Activated naive CD4-positive, alpha-beta T cell treated with anti-CD3 and anti-CD28 coated beads for 36 hours (primary cell): ENCODE measurements at regions not wholly inside any gene's neighbourhood (a gene's known extent, or its start where the extent isn't known, plus 50 kb on each side); places are given as distances from the start of the nearest gene placed in this dataset.

Experiments
- CTCF ChIA-PET: fragments of 350-600 bp; sonication (Branson Sonifier 250); formaldehyde crosslinking; loops from one replicate; lab custom pipeline; 2021; ENCODE audit warnings: antibody characterized with exemption; lab: Charles Lee
- DNase-seq: peaks from one replicate; pipeline ENCODE4 v3.0.0-alpha.2; 2020
- H3K27ac Mint-ChIP-seq: one replicate; pipeline ENCODE4 v1.8.0; 2021; ENCODE audit warnings: mild to moderate bottlenecking, mixed read lengths
- H3K27me3 Mint-ChIP-seq: one replicate; pipeline ENCODE4 v1.8.0; 2021; ENCODE audit warnings: low read depth, mixed read lengths
- H3K36me3 Mint-ChIP-seq: one replicate; pipeline ENCODE4 v1.8.0; 2021; ENCODE audit warnings: low read depth, mixed read lengths
- H3K4me1 Mint-ChIP-seq: one replicate; pipeline ENCODE4 v1.8.0; 2021; ENCODE audit warnings: low read depth, mixed read lengths
- H3K4me3 Mint-ChIP-seq: one replicate; pipeline ENCODE4 v1.8.0; 2021; ENCODE audit warnings: mild to moderate bottlenecking, moderate library complexity, mixed read lengths
- H3K9me3 Mint-ChIP-seq: one replicate; pipeline ENCODE4 v1.8.0; 2021; ENCODE audit warnings: mixed read lengths
- intact Hi-C: fragments of 100-400 bp; cut with micrococcal nuclease; formaldehyde crosslinking; loops from one replicate; pipeline ENCODE4 v1.15.1; 2023

DNA sequence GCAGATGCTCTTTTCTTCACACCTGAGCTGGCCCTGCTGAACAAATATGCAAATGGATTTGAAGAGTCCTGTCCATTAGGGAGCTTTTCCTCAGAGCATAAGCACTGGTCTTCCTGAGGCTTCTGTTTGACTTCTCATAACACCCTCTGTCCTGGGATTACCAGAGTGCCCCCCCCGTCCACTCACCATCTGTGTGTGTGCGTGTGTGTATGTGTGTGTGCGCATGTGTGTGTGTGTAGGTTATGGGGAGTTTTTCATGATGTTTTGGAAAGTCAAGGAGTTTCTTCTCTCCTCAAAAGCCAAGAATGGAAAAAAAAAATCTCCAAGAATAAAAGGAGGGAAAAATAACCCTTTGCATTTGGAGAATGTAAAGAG lies 57.7 kb upstream of the COMTD1 start:
- CTCF ChIA-PET = interaction anchor here (0.6 to 0.7 kb wide), 2 partner anchors 58 to 1675 kb away, joined by 3 read pairs; partner anchors contain the start of gene COMTD1
- no peak overlapping the region for H3K4me3 Mint-ChIP-seq
- H3K27me3 Mint-ChIP-seq = peaks cover 7% of the 10 kb centered on the region
- no peak overlapping the region for H3K27ac Mint-ChIP-seq
- H3K9me3 Mint-ChIP-seq = peaks cover 5% of the 10 kb centered on the region
- H3K4me1 Mint-ChIP-seq = peaks cover 5% of the 10 kb centered on the region
- H3K36me3 Mint-ChIP-seq = no peaks in the 10 kb centered on the region
- DNase-seq = no peak
- intact Hi-C loops = loop anchor here (5.0 kb wide), 2 partner anchors 181 to 744 kb away; partner anchors contain the start of gene SAMD8

DNA sequence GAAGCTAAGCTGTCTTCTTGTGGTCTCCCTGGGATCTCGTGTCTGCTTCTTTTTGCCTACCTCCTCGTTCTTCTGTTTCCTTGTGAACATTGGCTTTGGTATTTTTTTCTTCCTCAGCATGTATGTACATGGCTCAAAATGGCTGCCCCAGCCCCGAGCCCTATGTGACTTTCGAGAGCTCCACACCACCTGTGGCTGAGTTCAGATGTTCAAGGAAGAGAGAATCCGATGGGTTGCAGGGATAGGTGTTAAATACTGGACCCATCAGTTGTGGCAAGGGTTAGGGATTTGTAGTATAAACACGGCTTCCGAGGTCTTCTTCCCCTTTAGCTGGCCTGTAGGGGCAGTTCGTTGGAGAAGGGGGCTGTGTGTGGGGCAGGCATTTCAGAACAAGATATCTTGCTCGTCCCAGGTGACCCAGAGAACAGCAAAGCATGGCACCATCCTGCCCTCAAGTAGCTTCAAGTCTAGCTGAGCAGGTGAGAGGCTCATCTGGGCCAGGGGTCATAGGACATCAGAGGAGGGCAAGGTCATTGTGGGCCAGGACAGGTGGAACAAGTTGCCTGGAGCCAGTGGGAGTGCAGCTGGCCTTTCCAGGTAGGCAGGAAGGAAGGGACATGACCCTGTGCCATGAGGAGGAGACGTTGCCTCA lies 57.2 kb upstream of the COMTD1 start:
- no peak overlapping the region for H3K27ac Mint-ChIP-seq
- no peaks in the 10 kb centered on the region for H3K36me3 Mint-ChIP-seq
- no peak overlapping the region for H3K4me3 Mint-ChIP-seq
- intact Hi-C loops = loop anchor here (5.0 kb wide), 2 partner anchors 181 to 744 kb away; partner anchors contain the start of gene SAMD8
- CTCF ChIA-PET = interaction anchor here (0.7 kb wide), 1 partner anchor 57 kb away, joined by 3 read pairs; the partner anchor contains the start of gene COMTD1
- peaks cover 5% of the 10 kb centered on the region for H3K4me1 Mint-ChIP-seq
- no peak for DNase-seq
- H3K9me3 Mint-ChIP-seq = peaks cover 5% of the 10 kb centered on the region
- peaks cover 7% of the 10 kb centered on the region for H3K27me3 Mint-ChIP-seq

DNA sequence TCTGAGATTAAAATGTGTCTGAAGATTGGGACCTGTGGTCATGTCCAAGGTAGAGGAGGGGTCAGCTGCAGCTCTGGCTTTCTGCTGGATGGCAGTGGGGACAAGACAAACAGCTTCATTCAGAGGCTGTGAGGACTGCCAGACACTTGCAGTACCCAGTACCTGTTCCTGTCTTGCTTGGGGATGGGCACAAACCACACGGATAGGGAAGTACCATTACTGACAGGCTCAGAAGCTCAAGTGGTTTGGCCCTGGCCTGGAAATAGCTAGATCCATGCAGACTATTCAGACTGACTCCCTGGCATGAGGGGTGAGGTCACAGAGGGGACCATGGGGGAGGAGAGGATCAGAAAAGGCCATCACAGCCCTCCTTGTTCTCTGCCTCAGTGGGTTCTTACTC lies 56.0 kb upstream of the COMTD1 start:
- no peak overlapping the region for H3K27ac Mint-ChIP-seq
- CTCF ChIA-PET = no interaction called here
- intact Hi-C loops = loop anchor here (5.0 kb wide), 2 partner anchors 180 to 745 kb away; partner anchors contain the start of gene SAMD8
- DNase-seq = no peak
- no peak overlapping the region for H3K4me3 Mint-ChIP-seq
- H3K36me3 Mint-ChIP-seq = no peaks in the 10 kb centered on the region
- H3K9me3 Mint-ChIP-seq = peaks cover 5% of the 10 kb centered on the region
- peaks cover 5% of the 10 kb centered on the region for H3K4me1 Mint-ChIP-seq
- H3K27me3 Mint-ChIP-seq = peaks cover 11% of the 10 kb centered on the region

DNA sequence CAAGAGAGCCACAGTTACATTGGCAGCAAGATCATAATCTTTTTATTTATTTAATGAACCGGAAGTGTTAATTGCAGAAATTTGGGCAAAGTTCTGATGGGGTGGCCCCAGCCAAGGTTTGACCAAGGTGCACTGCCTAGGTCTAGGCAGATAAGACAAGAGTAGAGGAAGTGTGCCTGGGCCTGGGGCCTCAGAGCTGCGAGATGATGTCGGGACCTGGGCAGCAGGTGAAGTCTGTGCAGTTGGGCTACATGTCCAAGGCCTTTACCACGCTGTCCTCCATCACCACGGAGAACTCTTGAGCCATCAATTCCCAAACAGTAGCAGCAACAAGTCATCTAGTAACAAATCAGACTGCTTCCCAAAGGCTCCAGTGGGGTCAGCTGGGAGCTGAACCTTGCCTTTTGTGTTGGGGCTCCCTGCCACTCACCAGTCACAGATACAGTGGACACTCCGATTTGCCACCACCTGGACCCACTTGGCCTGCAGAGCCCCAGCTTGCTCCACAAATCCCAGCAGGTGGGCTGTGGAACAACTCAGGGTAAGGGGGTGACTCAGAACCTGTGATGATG lies 52.5 kb upstream of the COMTD1 start:
- no peak overlapping the region for H3K27ac Mint-ChIP-seq
- H3K4me1 Mint-ChIP-seq = no peaks in the 10 kb centered on the region
- intact Hi-C loops = no loop called here
- no peak overlapping the region for H3K4me3 Mint-ChIP-seq
- DNase-seq = no peak
- CTCF ChIA-PET = no interaction called here
- H3K36me3 Mint-ChIP-seq = no peaks in the 10 kb centered on the region
- H3K9me3 Mint-ChIP-seq = peaks cover 5% of the 10 kb centered on the region
- peaks cover 14% of the 10 kb centered on the region for H3K27me3 Mint-ChIP-seq

DNA sequence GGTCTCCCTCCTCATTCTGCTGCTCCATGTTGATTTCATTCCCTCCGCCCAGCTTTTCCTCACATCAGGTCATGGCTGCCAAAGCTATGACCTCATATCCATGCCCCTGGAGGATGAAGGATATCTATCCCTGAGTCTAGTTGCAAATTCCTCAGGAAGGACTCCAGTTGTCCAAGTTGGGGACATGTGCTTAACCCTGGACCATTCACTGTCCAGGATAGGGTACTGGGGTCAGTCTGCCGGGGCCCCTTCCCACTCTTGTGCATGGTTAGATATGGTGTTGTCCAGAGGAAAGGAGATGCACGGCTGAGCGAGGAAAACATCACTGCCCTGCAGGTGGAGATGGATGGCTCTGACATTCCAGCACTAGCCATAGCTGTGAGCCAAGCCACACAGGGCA lies 51.9 kb upstream of the COMTD1 start:
- Mint-ChIP-seq H3K27ac (no peak overlapping the region), H3K9me3 (peaks cover 5% of the 10 kb centered on the region), H3K27me3 (peaks cover 18% of the 10 kb centered on the region), H3K4me3 (no peak overlapping the region), H3K4me1 (no peaks in the 10 kb centered on the region), H3K36me3 (no peaks in the 10 kb centered on the region)
- DNase-seq = no peak
- CTCF ChIA-PET = no interaction called here
- intact Hi-C loops = no loop called here

DNA sequence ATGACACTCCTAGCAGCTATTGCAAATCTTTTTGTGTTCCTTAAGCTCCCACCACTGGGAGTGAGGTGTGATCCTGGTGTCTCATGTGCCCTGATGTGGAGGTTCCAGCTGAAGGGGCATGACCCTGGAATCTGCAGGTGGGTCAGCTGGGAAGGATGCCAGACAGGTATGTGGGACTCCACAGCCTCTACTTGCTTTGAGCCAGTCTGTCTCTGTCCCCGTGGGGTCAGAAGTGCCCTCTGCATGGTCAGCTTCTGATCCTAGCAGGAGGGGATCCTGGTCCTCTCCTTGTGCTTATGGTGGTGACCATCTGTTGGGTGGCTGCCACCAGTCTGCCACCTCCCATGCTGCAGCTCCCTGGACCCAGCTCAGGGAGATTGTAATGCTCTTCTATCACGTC lies 51.1 kb upstream of the COMTD1 start:
- Mint-ChIP-seq H3K27ac (no peak overlapping the region), H3K4me1 (no peaks in the 10 kb centered on the region), H3K27me3 (peaks cover 18% of the 10 kb centered on the region), H3K36me3 (no peaks in the 10 kb centered on the region), H3K9me3 (peaks cover 5% of the 10 kb centered on the region), H3K4me3 (no peak overlapping the region)
- CTCF ChIA-PET = no interaction called here
- intact Hi-C loops = no loop called here
- DNase-seq = no peak
